ENCODE measurements at regions not wholly inside any gene's neighbourhood (a gene's known extent, or its start where the extent isn't known, plus 50 kb on each side); places are given as distances from the start of the nearest gene placed in this dataset.
A peak's percentile ranks its signal among the peaks of the same experiment; 100 is the strongest.

GRCh38 chr11:26087120-26087935 is 244.6 kb upstream of the ANO3 start:
- no peak for DNase-seq (ENCODE audit: low spot score)
- FAIRE-seq, result no peak

GRCh38 chr11:26088391-26088790 is 243.5 kb upstream of the ANO3 start:
- FAIRE-seq (no peak), DNase-seq (ENCODE audit: low spot score) (no peak)

GRCh38 chr11:26090651-26091050 is 241.3 kb upstream of the ANO3 start:
- no peak for DNase-seq (ENCODE audit: low spot score)
- no peak for FAIRE-seq

GRCh38 chr11:26093206-26093605 is 238.7 kb upstream of the ANO3 start:
- DNase-seq (ENCODE audit: low spot score) (no peak), FAIRE-seq (no peak)

- DNase-seq (ENCODE audit: low spot score) (no peak), FAIRE-seq (no peak)
Observed at GRCh38 chr11:26095340-26095739, 236.6 kb upstream of the ANO3 start.

GRCh38 chr11:26096451-26096850 is 235.5 kb upstream of the ANO3 start:
- no peak for FAIRE-seq
- DNase-seq (ENCODE audit: low spot score), result no peak

- DNase-seq (ENCODE audit: low spot score) (no peak), FAIRE-seq (no peak)
Observed at GRCh38 chr11:26102325-26102724, 229.6 kb upstream of the ANO3 start.

- FAIRE-seq, result no peak
Observed at GRCh38 chr11:26105762-26106423, 226.0 kb upstream of the ANO3 start.

GRCh38 chr11:26106726-26107125 is 225.2 kb upstream of the ANO3 start:
- DNase-seq (ENCODE audit: low spot score), result no peak
- no peak for FAIRE-seq

More at GRCh38 chr11:26105762-26106423, 226.0 kb upstream of the ANO3 start:
- DNase-seq (ENCODE audit: low spot score), result no peak

GRCh38 chr11:26109658-26110368 is 222.1 kb upstream of the ANO3 start:
- DNase-seq (ENCODE audit: low spot score) (no peak), FAIRE-seq (no peak)

GRCh38 chr11:26112264-26112663 is 219.7 kb upstream of the ANO3 start:
- FAIRE-seq (no peak), DNase-seq (ENCODE audit: low spot score) (no peak)

- FAIRE-seq, result no peak
- DNase-seq (ENCODE audit: low spot score), result no peak
Observed at GRCh38 chr11:26121466-26121865, 210.5 kb upstream of the ANO3 start.

GRCh38 chr11:26126741-26127140 is 205.2 kb upstream of the ANO3 start:
- no peak for DNase-seq (ENCODE audit: low spot score)
- FAIRE-seq, result no peak

- FAIRE-seq, result no peak
- DNase-seq (ENCODE audit: low spot score), result no peak
Observed at GRCh38 chr11:26127336-26127735, 204.6 kb upstream of the ANO3 start.

- FAIRE-seq (no peak), DNase-seq (ENCODE audit: low spot score) (no peak)
Observed at GRCh38 chr11:26131406-26131805, 200.5 kb upstream of the ANO3 start.

- FAIRE-seq, result no peak
- DNase-seq (ENCODE audit: low spot score), result no peak
Observed at GRCh38 chr11:26134053-26134452, 197.9 kb upstream of the ANO3 start.

- DNase-seq (ENCODE audit: low spot score), result peak; percentile 6
- no peak for FAIRE-seq
Observed at GRCh38 chr11:26134481-26135355, 197.2 kb upstream of the ANO3 start.

- FAIRE-seq (no peak), DNase-seq (ENCODE audit: low spot score) (no peak)
Observed at GRCh38 chr11:26137651-26138050, 194.3 kb upstream of the ANO3 start.

GRCh38 chr11:26142891-26143290 is 189.0 kb upstream of the ANO3 start:
- no peak for DNase-seq (ENCODE audit: low spot score)

GRCh38 chr11:26143566-26144290 is 188.2 kb upstream of the ANO3 start:
- FAIRE-seq, result no peak
- DNase-seq (ENCODE audit: low spot score), result no peak

More at GRCh38 chr11:26142891-26143290, 189.0 kb upstream of the ANO3 start:
- no peak for FAIRE-seq

- FAIRE-seq (no peak), DNase-seq (ENCODE audit: low spot score) (no peak)
Observed at GRCh38 chr11:26144291-26144690, 187.6 kb upstream of the ANO3 start.

Measured in urothelium cell line (cell line).